AML-193 (cell line): ENCODE measurements at regions not wholly inside any gene's neighbourhood (a gene's known extent, or its start where the extent isn't known, plus 50 kb on each side); places are given as distances from the start of the nearest gene placed in this dataset.
"Not testable (repeated sequence)": the region's sequence is repeated elsewhere in the genome, so short reads cannot be mapped to it uniquely, and the experiment has no call there.

Experiments
- DNase-seq, 2 experiments: peaks; one replicate each; lab custom pipeline; 2025; lab: John Stamatoyannopoulos, UW

GRCh38 chr5:85545129-85545528, 1072.6 kb upstream of the COX7C start:
- no peak for DNase-seq

GRCh38 chr5:85549229-85549628, 1068.5 kb upstream of the COX7C start:
- DNase-seq: no peak

- no peak for DNase-seq
These were observed 1067.7 kb upstream of the COX7C start for GRCh38 chr5:85549836-85550599.

GRCh38 chr5:85556464-85556863, 1061.3 kb upstream of the COX7C start:
- no peak for DNase-seq

- no peak for DNase-seq
These were observed 1041.1 kb upstream of the COX7C start for GRCh38 chr5:85576666-85577065.

GRCh38 chr5:85587806-85588205, 1029.9 kb upstream of the COX7C start:
- not testable (repeated sequence) for DNase-seq

- not testable (repeated sequence) for DNase-seq
These were observed 1029.5 kb upstream of the COX7C start for GRCh38 chr5:85588268-85588667.

GRCh38 chr5:85590764-85591163, 1027.0 kb upstream of the COX7C start:
- no peak for DNase-seq

- no peak for DNase-seq
These were observed 1026.4 kb upstream of the COX7C start for GRCh38 chr5:85591311-85591710.

- DNase-seq: no peak
These were observed 1014.9 kb upstream of the COX7C start for GRCh38 chr5:85602843-85603242.

GRCh38 chr5:85604378-85604777, 1013.4 kb upstream of the COX7C start:
- DNase-seq: no peak

GRCh38 chr5:85604786-85605185, 1013.0 kb upstream of the COX7C start:
- DNase-seq: no peak

- DNase-seq: no peak
These were observed 1012.4 kb upstream of the COX7C start for GRCh38 chr5:85605381-85605780.

GRCh38 chr5:85614489-85614888, 1003.3 kb upstream of the COX7C start:
- DNase-seq: no peak

- DNase-seq: no peak
These were observed 996.1 kb upstream of the COX7C start for GRCh38 chr5:85621668-85622067.

- DNase-seq: no peak
These were observed 989.6 kb upstream of the COX7C start for GRCh38 chr5:85628153-85628552.

GRCh38 chr5:85638495-85639125, 979.1 kb upstream of the COX7C start:
- DNase-seq: not testable (repeated sequence)

- DNase-seq: no peak
These were observed 971.7 kb upstream of the COX7C start for GRCh38 chr5:85646036-85646435.

GRCh38 chr5:85646641-85647040, 971.1 kb upstream of the COX7C start:
- no peak for DNase-seq

GRCh38 chr5:85647349-85648127, 970.2 kb upstream of the COX7C start:
- DNase-seq: no peak

- DNase-seq: no peak
These were observed 969.2 kb upstream of the COX7C start for GRCh38 chr5:85648495-85648894.

- DNase-seq: no peak
These were observed 966.0 kb upstream of the COX7C start for GRCh38 chr5:85651731-85652130.

GRCh38 chr5:85654144-85654543, 963.6 kb upstream of the COX7C start:
- DNase-seq: not testable (repeated sequence)
